ENCODE measurements at regions not wholly inside any gene's neighbourhood (a gene's known extent, or its start where the extent isn't known, plus 50 kb on each side); places are given as distances from the start of the nearest gene placed in this dataset.

DNA sequence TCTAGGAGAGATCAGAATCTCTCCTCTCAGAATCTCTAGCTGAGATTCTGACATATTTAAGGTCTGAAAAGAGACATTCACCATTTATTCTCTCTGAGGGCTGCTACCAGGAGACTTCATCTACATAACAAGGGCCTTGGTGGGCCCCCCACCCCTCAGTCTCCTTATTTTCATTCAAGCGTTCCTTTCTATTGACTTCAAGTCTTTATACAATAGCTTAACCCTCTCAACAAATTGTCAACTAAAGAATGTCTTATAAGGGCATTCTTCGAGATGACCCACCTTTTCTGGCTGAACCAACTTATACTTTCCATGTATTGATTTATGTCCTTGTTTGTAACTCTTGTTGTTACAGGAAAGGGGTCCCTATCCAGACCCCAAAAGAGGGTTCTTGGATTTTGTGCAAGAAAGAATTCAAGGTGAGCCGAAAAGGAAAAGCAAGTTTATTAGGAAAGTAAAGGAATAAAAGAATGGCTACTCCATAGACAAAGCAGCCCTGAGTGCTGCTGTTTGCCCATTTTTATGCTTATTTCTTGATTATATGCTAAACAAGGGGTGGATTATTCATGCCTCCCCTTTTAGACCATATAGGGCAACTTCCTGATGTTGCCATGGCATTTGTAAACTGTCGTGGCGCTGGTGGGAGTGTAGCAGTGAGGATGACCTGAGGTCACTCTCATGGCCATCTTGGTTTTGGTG lies 209.5 kb upstream of the ALCAM start:
- intact Hi-C loops (cut with micrococcal nuclease) = no loop called here
- Mint-ChIP-seq H3K4me3 (no peak overlapping the region), H3K4me1 (no peaks in the 10 kb centered on the region), H3K36me3 (no peaks in the 10 kb centered on the region), H3K9me3 (peaks cover 6% of the 10 kb centered on the region in 2 donors), H3K27me3 (ENCODE audit: low read depth in 2 of 2) (no peaks in the 10 kb centered on the region), H3K27ac (no peak overlapping the region)
- WGBS (ENCODE audit: insufficient coverage) = 93% methylated on average over 4 of the region's 5 CpGs
- TF ChIP-seq, protein P1, sequence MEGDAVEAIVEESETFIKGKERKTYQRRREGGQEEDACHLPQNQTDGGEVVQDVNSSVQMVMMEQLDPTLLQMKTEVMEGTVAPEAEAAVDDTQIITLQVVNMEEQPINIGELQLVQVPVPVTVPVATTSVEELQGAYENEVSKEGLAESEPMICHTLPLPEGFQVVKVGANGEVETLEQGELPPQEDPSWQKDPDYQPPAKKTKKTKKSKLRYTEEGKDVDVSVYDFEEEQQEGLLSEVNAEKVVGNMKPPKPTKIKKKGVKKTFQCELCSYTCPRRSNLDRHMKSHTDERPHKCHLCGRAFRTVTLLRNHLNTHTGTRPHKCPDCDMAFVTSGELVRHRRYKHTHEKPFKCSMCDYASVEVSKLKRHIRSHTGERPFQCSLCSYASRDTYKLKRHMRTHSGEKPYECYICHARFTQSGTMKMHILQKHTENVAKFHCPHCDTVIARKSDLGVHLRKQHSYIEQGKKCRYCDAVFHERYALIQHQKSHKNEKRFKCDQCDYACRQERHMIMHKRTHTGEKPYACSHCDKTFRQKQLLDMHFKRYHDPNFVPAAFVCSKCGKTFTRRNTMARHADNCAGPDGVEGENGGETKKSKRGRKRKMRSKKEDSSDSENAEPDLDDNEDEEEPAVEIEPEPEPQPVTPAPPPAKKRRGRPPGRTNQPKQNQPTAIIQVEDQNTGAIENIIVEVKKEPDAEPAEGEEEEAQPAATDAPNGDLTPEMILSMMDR (IDR thresholded peaks at IDR 0.05) = no peak
- no peaks in the 10 kb centered on the region for H3K36me3 ChIP-seq (ENCODE audit: control insufficient read depth, insufficient read depth, low read length)
- ATAC-seq (no peak), DNase-seq (no peak)
- no peaks in the 10 kb centered on the region for H3K4me1 ChIP-seq (ENCODE audit: control insufficient read depth, insufficient read depth, low read length)
- no peak overlapping the region for H3K4me3 ChIP-seq (ENCODE audit: low read length)
- H3K27ac ChIP-seq (ENCODE audit: low read length) = no peak overlapping the region
- no peaks in the 10 kb centered on the region for H3K27me3 ChIP-seq (ENCODE audit: control insufficient read depth, insufficient read depth, low read length)
- no peaks in the 10 kb centered on the region for H3K9me3 ChIP-seq (ENCODE audit: control insufficient read depth, insufficient read depth, low read length)

DNA sequence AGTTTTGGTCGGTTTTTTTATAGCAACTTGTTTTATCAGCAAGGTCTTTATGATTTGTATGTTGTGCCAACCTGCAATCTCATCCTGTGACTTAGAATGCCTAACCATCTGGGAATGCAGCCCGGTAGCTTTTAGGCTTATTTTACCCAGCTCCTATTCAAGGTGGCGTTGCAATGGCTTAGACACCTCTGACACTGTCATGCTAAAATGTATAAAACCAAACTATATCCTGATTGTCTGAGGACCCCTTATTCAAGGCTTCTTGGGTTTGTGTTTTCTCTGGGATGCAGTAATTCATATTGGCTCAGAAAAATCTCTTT lies 209.0 kb upstream of the ALCAM start:
- no peaks in the 10 kb centered on the region for H3K36me3 ChIP-seq (ENCODE audit: control insufficient read depth, insufficient read depth, low read length)
- TF ChIP-seq, protein P1 (IDR thresholded peaks at IDR 0.05) = no peak
- Mint-ChIP-seq H3K9me3 (peaks cover 6% of the 10 kb centered on the region in 2 donors), H3K27ac (no peak overlapping the region), H3K4me3 (no peak overlapping the region), H3K4me1 (no peaks in the 10 kb centered on the region), H3K27me3 (ENCODE audit: low read depth in 2 of 2) (no peaks in the 10 kb centered on the region), H3K36me3 (no peaks in the 10 kb centered on the region)
- DNase-seq (no peak), ATAC-seq (no peak)
- WGBS (ENCODE audit: insufficient coverage) = 92% methylated on average over 3 of the region's 3 CpGs
- intact Hi-C loops (cut with micrococcal nuclease) = no loop called here
- no peak overlapping the region for H3K4me3 ChIP-seq (ENCODE audit: low read length)
- no peak overlapping the region for H3K27ac ChIP-seq (ENCODE audit: low read length)
- H3K27me3 ChIP-seq (ENCODE audit: control insufficient read depth, insufficient read depth, low read length) = no peaks in the 10 kb centered on the region
- no peaks in the 10 kb centered on the region for H3K4me1 ChIP-seq (ENCODE audit: control insufficient read depth, insufficient read depth, low read length)
- H3K9me3 ChIP-seq (ENCODE audit: control insufficient read depth, insufficient read depth, low read length) = no peaks in the 10 kb centered on the region

DNA sequence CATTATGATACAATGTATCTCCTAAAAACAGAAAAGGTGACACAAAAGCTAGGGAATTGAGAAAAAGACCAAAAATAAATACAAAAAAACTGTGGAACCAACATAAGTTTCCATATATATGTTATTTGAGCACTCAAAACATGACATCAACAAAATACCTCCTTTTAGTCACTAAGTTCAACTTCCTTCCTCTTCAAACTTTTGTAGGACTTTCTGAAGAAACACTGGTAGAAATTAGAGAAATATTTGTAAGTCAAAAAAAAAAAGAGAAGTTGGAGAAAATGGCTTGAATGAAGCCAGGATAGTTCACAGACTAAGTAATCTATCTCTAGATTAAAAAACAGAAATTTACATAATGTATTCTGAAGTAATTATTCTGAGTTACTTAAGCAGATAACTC lies 208.4 kb upstream of the ALCAM start:
- no peaks in the 10 kb centered on the region for H3K27me3 ChIP-seq (ENCODE audit: control insufficient read depth, insufficient read depth, low read length)
- H3K9me3 Mint-ChIP-seq = peaks cover 6% of the 10 kb centered on the region in 2 donors
- H3K4me3 Mint-ChIP-seq = no peak overlapping the region
- DNase-seq (no peak), ATAC-seq (no peak)
- TF ChIP-seq, protein P1 (IDR thresholded peaks at IDR 0.05) = no peak
- no peaks in the 10 kb centered on the region for H3K4me1 ChIP-seq (ENCODE audit: control insufficient read depth, insufficient read depth, low read length)
- intact Hi-C loops (cut with micrococcal nuclease) = no loop called here
- H3K27ac Mint-ChIP-seq = no peak overlapping the region
- H3K4me3 ChIP-seq (ENCODE audit: low read length) = no peak overlapping the region
- H3K4me1 Mint-ChIP-seq = no peaks in the 10 kb centered on the region
- H3K27me3 Mint-ChIP-seq (ENCODE audit: low read depth in 2 of 2) = no peaks in the 10 kb centered on the region
- no peaks in the 10 kb centered on the region for H3K9me3 ChIP-seq (ENCODE audit: control insufficient read depth, insufficient read depth, low read length)
- H3K36me3 Mint-ChIP-seq = no peaks in the 10 kb centered on the region
- H3K27ac ChIP-seq (ENCODE audit: low read length) = no peak overlapping the region
- no peaks in the 10 kb centered on the region for H3K36me3 ChIP-seq (ENCODE audit: control insufficient read depth, insufficient read depth, low read length)

DNA sequence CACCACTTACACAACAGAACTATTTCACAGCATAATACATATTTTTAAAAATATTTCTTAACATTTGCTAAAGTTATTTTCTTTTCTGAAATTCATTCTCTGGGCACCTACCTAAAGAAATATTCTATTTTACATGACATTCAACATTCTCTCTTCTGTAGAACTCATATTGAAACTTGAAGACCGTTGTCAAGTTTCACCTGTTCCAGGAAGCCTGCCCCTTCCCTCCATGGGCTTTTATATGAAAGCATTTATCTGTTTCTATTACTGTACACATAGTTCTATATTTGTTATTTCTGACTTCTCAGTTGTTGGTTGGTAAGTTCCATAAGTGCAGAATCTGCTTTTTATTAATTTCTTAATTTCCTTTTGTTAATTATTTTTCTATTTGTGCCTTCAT lies 204.3 kb upstream of the ALCAM start:
- Mint-ChIP-seq H3K4me1 (no peaks in the 10 kb centered on the region), H3K27me3 (ENCODE audit: low read depth in 2 of 2) (no peaks in the 10 kb centered on the region), H3K4me3 (no peak overlapping the region), H3K36me3 (no peaks in the 10 kb centered on the region), H3K9me3 (peaks cover 7 to 10% of the 10 kb centered on the region in 2 donors), H3K27ac (no peak overlapping the region)
- H3K27ac ChIP-seq (ENCODE audit: low read length) = no peak overlapping the region
- H3K4me3 ChIP-seq (ENCODE audit: low read length) = no peak overlapping the region
- intact Hi-C loops (cut with micrococcal nuclease) = no loop called here
- no peaks in the 10 kb centered on the region for H3K4me1 ChIP-seq (ENCODE audit: control insufficient read depth, insufficient read depth, low read length)
- no peaks in the 10 kb centered on the region for H3K27me3 ChIP-seq (ENCODE audit: control insufficient read depth, insufficient read depth, low read length)
- no peak for ATAC-seq
- H3K36me3 ChIP-seq (ENCODE audit: control insufficient read depth, insufficient read depth, low read length) = no peaks in the 10 kb centered on the region
- TF ChIP-seq, protein P1 (IDR thresholded peaks at IDR 0.05) = no peak
- 80% methylated on average over 1 of the region's 1 CpG for WGBS (ENCODE audit: insufficient coverage)
- no peaks in the 10 kb centered on the region for H3K9me3 ChIP-seq (ENCODE audit: control insufficient read depth, insufficient read depth, low read length)
- DNase-seq = no peak
